Lung (tissue), 11 donors: ENCODE measurements at regions not wholly inside any gene's neighbourhood (a gene's known extent, or its start where the extent isn't known, plus 50 kb on each side); places are given as distances from the start of the nearest gene placed in this dataset.
"Not testable (repeated sequence)": the region's sequence is repeated elsewhere in the genome, so short reads cannot be mapped to it uniquely, and the experiment has no call there.

Source experiments
- ATAC-seq: fragments of 200-7000 bp; cut with Tn5 transposase; one replicate; pipeline ENCODE4 v1.9.1; 2020; ENCODE audit warnings: moderate number of reproducible peaks; ENCODE audit not compliant: insufficient read depth, low FRiP score
- DNase-seq, 3 donors: peaks; one replicate each; pipeline ENCODE4 v3.0.0-alpha.2; 2013 to 2017
- H3K27ac ChIP-seq, 2 donors: one replicate each; pipeline ENCODE4 v1.5.1; 2013; ENCODE audit warnings: mild to moderate bottlenecking in 2 of 2, moderate library complexity in 2 of 2, control low read depth in 1 of 2, inconsistent platforms in 1 of 2, low read depth in 1 of 2, low read length in 1 of 2
- H3K27me3 ChIP-seq, 3 donors: one replicate each; pipeline ENCODE4 v1.5.1; 2013; ENCODE audit warnings: low read length in 2 of 3; ENCODE audit not compliant: control insufficient read depth in 3 of 3, insufficient read depth in 3 of 3
- H3K36me3 ChIP-seq, 4 donors: one replicate each; pipeline ENCODE4 v1.5.1; 2013; ENCODE audit warnings: low read length in 4 of 4, mild to moderate bottlenecking in 1 of 4, moderate library complexity in 1 of 4; ENCODE audit not compliant: control insufficient read depth in 4 of 4, insufficient read depth in 4 of 4
- H3K4me1 ChIP-seq, 5 donors: one replicate each; pipeline ENCODE4 v1.5.1; 2013; ENCODE audit warnings: low read length in 5 of 5, mild to moderate bottlenecking in 2 of 5, moderate library complexity in 1 of 5; ENCODE audit not compliant: control insufficient read depth in 5 of 5, insufficient read depth in 5 of 5
- H3K4me3 ChIP-seq: one replicate; pipeline ENCODE4 v1.5.1; 2013; ENCODE audit warnings: mild to moderate bottlenecking, control low read depth, moderate library complexity
- H3K9ac ChIP-seq, 2 donors: one replicate each; pipeline ENCODE4 v1.5.1; 2013; ENCODE audit warnings: low read length in 2 of 2, control low read depth in 1 of 2; ENCODE audit not compliant: insufficient read depth in 1 of 2
- H3K9me3 ChIP-seq, 4 donors: one replicate each; pipeline ENCODE4 v1.5.1; 2013; ENCODE audit warnings: low read length in 3 of 4, mild to moderate bottlenecking in 1 of 4, moderate library complexity in 1 of 4; ENCODE audit not compliant: control insufficient read depth in 4 of 4, insufficient read depth in 3 of 4
- CTCF ChIP-seq: IDR thresholded peaks from 2 replicates; pipeline ENCODE4 v1.5.1; 2012; ENCODE audit warnings: mild to moderate bottlenecking; ENCODE audit errors: control extremely low read depth, extremely low read depth
- WGBS, 2 donors: extraction: QIAGEN DNeasy Blood & Tissue Kit; methylation state at CpG; one replicate each; pipeline ENCODE4 v1.1.7; 2013; 5-methylcytosine and 5-hydroxymethylcytosine counted together
- donor health status: control.
- donor health status: control.
- donor health status: Bipolar disorder and iron deficiency.
- donor health status: healthy.
- donor health status: DM: yes; HTN: yes; CAD: no.

- Histone ChIP-seq H3K27ac (no peak overlapping the region), H3K4me1 (peaks cover 0 to 10% (median 0%) of the 10 kb centered on the region in 5 donors), H3K36me3 (no peaks in the 10 kb centered on the region), H3K9me3 (peaks cover 0 to under 1% (median 0%) of the 10 kb centered on the region in 4 donors), H3K4me3 (no peak overlapping the region), H3K27me3 (no peaks in the 10 kb centered on the region), H3K9ac (no peak overlapping the region)
- DNase-seq = peak in 2 of 3 donors; percentile 2 to 42
- 57 to 58% methylated on average over 6 of the region's 6 CpGs for WGBS, 2 donors
- no peak for ATAC-seq
- TF ChIP-seq CTCF = no peak
Observed at GRCh38 chr6:169085466-169085865, 168.2 kb downstream of the THBS2 start.

GRCh38 chr6:169084557-169084956 lies 169.1 kb downstream of the THBS2 start:
- H3K36me3 ChIP-seq, H3K4me1 ChIP-seq, H3K4me3 ChIP-seq, ATAC-seq, H3K9ac ChIP-seq, DNase-seq, H3K27me3 ChIP-seq, H3K9me3 ChIP-seq, H3K27ac ChIP-seq: not testable (repeated sequence)
- 94 to 95% methylated on average over 13 of the region's 13 CpGs for WGBS, 2 donors

GRCh38 chr6:169084067-169084466 lies 169.6 kb downstream of the THBS2 start:
- no peaks in the 10 kb centered on the region for H3K9me3 ChIP-seq
- no peak for ATAC-seq
- TF ChIP-seq CTCF = no peak
- H3K36me3 ChIP-seq = no peaks in the 10 kb centered on the region
- H3K9ac ChIP-seq = no peak overlapping the region
- DNase-seq = no peak
- H3K27ac ChIP-seq = no peak overlapping the region
- H3K4me3 ChIP-seq = no peak overlapping the region
- peaks cover 0 to 10% (median 0%) of the 10 kb centered on the region in 5 donors for H3K4me1 ChIP-seq
- WGBS, 2 donors = 93 to 94% methylated on average over 10 of the region's 10 CpGs
- no peaks in the 10 kb centered on the region for H3K27me3 ChIP-seq

- no peak for TF ChIP-seq CTCF
- ATAC-seq (no peak), DNase-seq (no peak)
- WGBS, 2 donors = 56 to 57% methylated on average over 3 of the region's 3 CpGs
- Histone ChIP-seq H3K9me3 (peaks cover 0 to 4% (median 0%) of the 10 kb centered on the region in 4 donors), H3K4me3 (no peak overlapping the region), H3K27me3 (no peaks in the 10 kb centered on the region), H3K36me3 (no peaks in the 10 kb centered on the region), H3K4me1 (peaks cover 0 to 10% (median 0%) of the 10 kb centered on the region in 5 donors), H3K27ac (no peak overlapping the region), H3K9ac (no peak overlapping the region)
Observed at GRCh38 chr6:169083508-169083874, 170.2 kb downstream of the THBS2 start.
